SU-DHL-6 (cell line): ENCODE measurements at regions not wholly inside any gene's neighbourhood (a gene's known extent, or its start where the extent isn't known, plus 50 kb on each side); places are given as distances from the start of the nearest gene placed in this dataset.
"Not testable (repeated sequence)": the region's sequence is repeated elsewhere in the genome, so short reads cannot be mapped to it uniquely, and the experiment has no call there.

Experiments used
- H2AFZ ChIP-seq: fragments of 200-600 bp; sonication (generic); 2 replicates; pipeline ENCODE4 v1.6.1; 2014; ENCODE audit warnings: low read depth, mild to moderate bottlenecking, moderate library complexity, mixed read lengths, antibody characterized with exemption, low read length; ENCODE audit not compliant: severe bottlenecking
- H3F3A ChIP-seq: fragments of 200-600 bp; shearing (Covaris generic); 2 replicates; pipeline ENCODE4 v1.6.0; 2016; ENCODE audit warnings: antibody characterized with exemption, mild to moderate bottlenecking; ENCODE audit not compliant: insufficient read depth
- H3K27ac ChIP-seq: fragments of 200-600 bp; sonication (generic); 2 replicates; pipeline ENCODE4 v1.5.1; 2016; ENCODE audit warnings: low read depth, mild to moderate bottlenecking, low read length, moderate library complexity, mixed read lengths
- H3K27me3 ChIP-seq: fragments of 200-600 bp; sonication (generic), shearing (Covaris generic); 2 replicates; pipeline ENCODE4 v1.6.0; 2014; ENCODE audit warnings: mild to moderate bottlenecking, low read length
- H3K36me3 ChIP-seq: fragments of 200-600 bp; sonication (generic); 2 replicates; pipeline ENCODE4 v1.6.1; 2014; ENCODE audit warnings: mild to moderate bottlenecking, low read length, mixed read lengths
- H3K4me2 ChIP-seq: fragments of 300-600, 200-600 bp; shearing (Covaris generic), sonication (generic); 2 replicates; pipeline ENCODE4 v1.6.0; 2014; ENCODE audit warnings: low read length, low read depth, mild to moderate bottlenecking; ENCODE audit not compliant: poor library complexity, severe bottlenecking
- H3K4me3 ChIP-seq: fragments of 200-600 bp; sonication (generic); 2 replicates; pipeline ENCODE4 v1.5.1; 2014; ENCODE audit warnings: antibody characterized with exemption, low read length, mild to moderate bottlenecking, mixed read lengths; ENCODE audit not compliant: insufficient read depth, poor library complexity, severe bottlenecking
- H3K79me2 ChIP-seq: fragments of 200-600 bp; sonication (generic); 2 replicates; pipeline ENCODE4 v1.6.1; 2014; ENCODE audit warnings: mild to moderate bottlenecking, low read length, moderate library complexity; ENCODE audit not compliant: insufficient read depth
- H3K9ac ChIP-seq: fragments of 200-600 bp; sonication (generic); 2 replicates; pipeline ENCODE4 v1.7.0; 2014; ENCODE audit warnings: mild to moderate bottlenecking, low read length
- H3K9me2 ChIP-seq: fragments of 200-600 bp; sonication (generic); replicated peaks from 2 replicates; pipeline ENCODE4 v1.6.1; 2014; ENCODE audit warnings: low read length; ENCODE audit not compliant: insufficient read depth
- H3K9me3 ChIP-seq: fragments of 200-600 bp; sonication (generic); 2 replicates; pipeline ENCODE4 v1.6.1; 2014; ENCODE audit warnings: low read length, mixed read lengths; ENCODE audit not compliant: insufficient read depth
- H4K20me1 ChIP-seq: fragments of 200-600 bp; sonication (generic); 2 replicates; pipeline ENCODE4 v1.6.1; 2014; ENCODE audit warnings: low read depth, mild to moderate bottlenecking, antibody characterized with exemption, low read length, moderate library complexity, mixed read lengths

GRCh38 chr2:91658336-91658735 lies 2966.9 kb downstream of the RPIA start:
- H3K4me2 ChIP-seq, H3K27ac ChIP-seq: not testable (repeated sequence)

GRCh38 chr2:91659189-91659916 lies 2967.9 kb downstream of the RPIA start:
- H3F3A ChIP-seq, H3K9me2 ChIP-seq, H3K27ac ChIP-seq, H3K4me2 ChIP-seq, H3K27me3 ChIP-seq, H3K4me3 ChIP-seq, H3K79me2 ChIP-seq, H4K20me1 ChIP-seq, H3K36me3 ChIP-seq, H3K9me3 ChIP-seq, H2AFZ ChIP-seq: not testable (repeated sequence)
- H3K9ac ChIP-seq, result 0 out of 2 replicates have a peak overlapping the region, but pooled peaks have one; percentile 13

More at GRCh38 chr2:91658336-91658735, 2966.9 kb downstream of the RPIA start:
- H3K36me3 ChIP-seq, H4K20me1 ChIP-seq, H3K4me3 ChIP-seq, H3F3A ChIP-seq, H3K79me2 ChIP-seq, H3K9ac ChIP-seq, H3K9me3 ChIP-seq, H3K9me2 ChIP-seq, H3K27me3 ChIP-seq, H2AFZ ChIP-seq: not testable (repeated sequence)

GRCh38 chr2:91659917-91660275 lies 2968.4 kb downstream of the RPIA start:
- H3K4me3 ChIP-seq, H3K27ac ChIP-seq, H3K4me2 ChIP-seq, H3K27me3 ChIP-seq, H3K9ac ChIP-seq, H3F3A ChIP-seq, H4K20me1 ChIP-seq, H3K36me3 ChIP-seq, H3K79me2 ChIP-seq, H3K9me2 ChIP-seq, H2AFZ ChIP-seq, H3K9me3 ChIP-seq: not testable (repeated sequence)

- not testable (repeated sequence) for H3K4me3 ChIP-seq, H3K9me2 ChIP-seq, H3K27me3 ChIP-seq, H3K9ac ChIP-seq, H3F3A ChIP-seq, H4K20me1 ChIP-seq, H3K27ac ChIP-seq, H3K36me3 ChIP-seq, H3K79me2 ChIP-seq, H3K9me3 ChIP-seq, H2AFZ ChIP-seq, H3K4me2 ChIP-seq
Observed at GRCh38 chr2:91667341-91667740, 2975.9 kb downstream of the RPIA start.

- not testable (repeated sequence) for H2AFZ ChIP-seq, H3K4me3 ChIP-seq, H4K20me1 ChIP-seq, H3K27me3 ChIP-seq, H3K27ac ChIP-seq, H3K9me3 ChIP-seq, H3K36me3 ChIP-seq, H3K9ac ChIP-seq, H3K79me2 ChIP-seq, H3K9me2 ChIP-seq, H3F3A ChIP-seq, H3K4me2 ChIP-seq
Observed at GRCh38 chr2:91685541-91685940, 2994.1 kb downstream of the RPIA start.

- not testable (repeated sequence) for H3K36me3 ChIP-seq, H3K27ac ChIP-seq, H3K9me2 ChIP-seq, H3K4me2 ChIP-seq, H4K20me1 ChIP-seq, H3F3A ChIP-seq, H3K4me3 ChIP-seq, H3K9ac ChIP-seq, H3K9me3 ChIP-seq, H3K27me3 ChIP-seq, H2AFZ ChIP-seq, H3K79me2 ChIP-seq
Observed at GRCh38 chr2:91686046-91686445, 2994.6 kb downstream of the RPIA start.
